ENCODE measurements at regions not wholly inside any gene's neighbourhood (a gene's known extent, or its start where the extent isn't known, plus 50 kb on each side); places are given as distances from the start of the nearest gene placed in this dataset.

GRCh38 chr5:58403822-58404433 lies 56.0 kb downstream of the PLK2 start:
- H3K36me3 Mint-ChIP-seq = no peaks in the 10 kb centered on the region
- ATAC-seq (ENCODE audit: low read depth in 2 of 2) = no peak
- Histone ChIP-seq H3K4me3 (ENCODE audit: low read depth, low read length) (no peak overlapping the region), H3K9me3 (ENCODE audit: control insufficient read depth in 2 of 2, low read length in 2 of 2) (no peaks in the 10 kb centered on the region), H3K27ac (ENCODE audit: insufficient read depth, low read length, poor library complexity, severe bottlenecking) (no peak overlapping the region), H3K4me1 (ENCODE audit: control insufficient read depth, insufficient read depth, low read length, poor library complexity, severe bottlenecking) (no peaks in the 10 kb centered on the region), H3K36me3 (ENCODE audit: control insufficient read depth, insufficient read depth, low read length) (no peaks in the 10 kb centered on the region), H3K27me3 (ENCODE audit: control insufficient read depth, insufficient read depth, low read length) (peaks cover 2% of the 10 kb centered on the region)
- H3K4me3 Mint-ChIP-seq = no peak overlapping the region
- no peaks in the 10 kb centered on the region for H3K4me1 Mint-ChIP-seq
- H3K27me3 Mint-ChIP-seq = peaks cover 7% of the 10 kb centered on the region
- no peak overlapping the region for H3K27ac Mint-ChIP-seq
- H3K9me3 Mint-ChIP-seq = peaks cover 0 to 2% (median 0%) of the 10 kb centered on the region in 7 donors
- DNase-seq = no peak

GRCh38 chr5:58401701-58402100 lies 58.2 kb downstream of the PLK2 start:
- no peak overlapping the region for H3K4me3 ChIP-seq (ENCODE audit: low read depth, low read length)
- ATAC-seq (ENCODE audit: low read depth in 2 of 2) (no peak), DNase-seq (no peak)
- Mint-ChIP-seq H3K27me3 (peaks cover 7% of the 10 kb centered on the region), H3K36me3 (no peaks in the 10 kb centered on the region), H3K4me1 (no peaks in the 10 kb centered on the region), H3K4me3 (no peak overlapping the region), H3K27ac (no peak overlapping the region), H3K9me3 (peaks cover 0 to 3% (median 0%) of the 10 kb centered on the region in 7 donors)
- no peaks in the 10 kb centered on the region for H3K27me3 ChIP-seq (ENCODE audit: control insufficient read depth, insufficient read depth, low read length)
- no peak overlapping the region for H3K27ac ChIP-seq (ENCODE audit: insufficient read depth, low read length, poor library complexity, severe bottlenecking)
- no peaks in the 10 kb centered on the region for H3K36me3 ChIP-seq (ENCODE audit: control insufficient read depth, insufficient read depth, low read length)
- no peaks in the 10 kb centered on the region for H3K4me1 ChIP-seq (ENCODE audit: control insufficient read depth, insufficient read depth, low read length, poor library complexity, severe bottlenecking)
- H3K9me3 ChIP-seq (ENCODE audit: control insufficient read depth in 2 of 2, low read length in 2 of 2) = no peaks in the 10 kb centered on the region

GRCh38 chr5:58400737-58401136 lies 59.1 kb downstream of the PLK2 start:
- ATAC-seq (ENCODE audit: low read depth in 2 of 2) = no peak
- no peak for DNase-seq
- Mint-ChIP-seq H3K4me3 (no peak overlapping the region), H3K36me3 (no peaks in the 10 kb centered on the region), H3K9me3 (peaks cover 0 to 3% (median 0%) of the 10 kb centered on the region in 7 donors), H3K4me1 (no peaks in the 10 kb centered on the region), H3K27me3 (peaks cover 12% of the 10 kb centered on the region), H3K27ac (no peak overlapping the region)
- Histone ChIP-seq H3K27me3 (ENCODE audit: control insufficient read depth, insufficient read depth, low read length) (no peaks in the 10 kb centered on the region), H3K36me3 (ENCODE audit: control insufficient read depth, insufficient read depth, low read length) (no peaks in the 10 kb centered on the region), H3K27ac (ENCODE audit: insufficient read depth, low read length, poor library complexity, severe bottlenecking) (no peak overlapping the region), H3K4me1 (ENCODE audit: control insufficient read depth, insufficient read depth, low read length, poor library complexity, severe bottlenecking) (no peaks in the 10 kb centered on the region), H3K4me3 (ENCODE audit: low read depth, low read length) (no peak overlapping the region), H3K9me3 (ENCODE audit: control insufficient read depth in 2 of 2, low read length in 2 of 2) (no peaks in the 10 kb centered on the region)

GRCh38 chr5:58399951-58400350 lies 59.9 kb downstream of the PLK2 start:
- Histone ChIP-seq H3K4me3 (ENCODE audit: low read depth, low read length) (no peak overlapping the region), H3K27ac (ENCODE audit: insufficient read depth, low read length, poor library complexity, severe bottlenecking) (no peak overlapping the region), H3K4me1 (ENCODE audit: control insufficient read depth, insufficient read depth, low read length, poor library complexity, severe bottlenecking) (no peaks in the 10 kb centered on the region), H3K9me3 (ENCODE audit: control insufficient read depth in 2 of 2, low read length in 2 of 2) (no peaks in the 10 kb centered on the region), H3K36me3 (ENCODE audit: control insufficient read depth, insufficient read depth, low read length) (no peaks in the 10 kb centered on the region), H3K27me3 (ENCODE audit: control insufficient read depth, insufficient read depth, low read length) (no peaks in the 10 kb centered on the region)
- H3K4me1 Mint-ChIP-seq = no peaks in the 10 kb centered on the region
- no peak for ATAC-seq (ENCODE audit: low read depth in 2 of 2)
- peaks cover 0 to 3% (median 0%) of the 10 kb centered on the region in 7 donors for H3K9me3 Mint-ChIP-seq
- H3K27ac Mint-ChIP-seq = no peak overlapping the region
- no peaks in the 10 kb centered on the region for H3K36me3 Mint-ChIP-seq
- DNase-seq = no peak
- peaks cover 10% of the 10 kb centered on the region for H3K27me3 Mint-ChIP-seq
- H3K4me3 Mint-ChIP-seq = no peak overlapping the region

- no peak for DNase-seq
- Mint-ChIP-seq H3K4me3 (no peak overlapping the region), H3K27me3 (peaks cover 5% of the 10 kb centered on the region), H3K4me1 (no peaks in the 10 kb centered on the region), H3K36me3 (no peaks in the 10 kb centered on the region), H3K27ac (no peak overlapping the region), H3K9me3 (peaks cover 0 to 3% (median 0%) of the 10 kb centered on the region in 7 donors)
- no peak overlapping the region for H3K27ac ChIP-seq (ENCODE audit: insufficient read depth, low read length, poor library complexity, severe bottlenecking)
- no peaks in the 10 kb centered on the region for H3K27me3 ChIP-seq (ENCODE audit: control insufficient read depth, insufficient read depth, low read length)
- H3K36me3 ChIP-seq (ENCODE audit: control insufficient read depth, insufficient read depth, low read length) = no peaks in the 10 kb centered on the region
- no peak for ATAC-seq (ENCODE audit: low read depth in 2 of 2)
- no peaks in the 10 kb centered on the region for H3K4me1 ChIP-seq (ENCODE audit: control insufficient read depth, insufficient read depth, low read length, poor library complexity, severe bottlenecking)
- no peaks in the 10 kb centered on the region for H3K9me3 ChIP-seq (ENCODE audit: control insufficient read depth in 2 of 2, low read length in 2 of 2)
- no peak overlapping the region for H3K4me3 ChIP-seq (ENCODE audit: low read depth, low read length)
These were observed 65.5 kb downstream of the PLK2 start for GRCh38 chr5:58394339-58394738.

GRCh38 chr5:58393716-58394115 lies 66.2 kb downstream of the PLK2 start:
- Mint-ChIP-seq H3K36me3 (no peaks in the 10 kb centered on the region), H3K27me3 (peaks cover 5% of the 10 kb centered on the region), H3K4me1 (no peaks in the 10 kb centered on the region), H3K9me3 (peaks cover 0 to 3% (median 0%) of the 10 kb centered on the region in 7 donors), H3K27ac (no peak overlapping the region), H3K4me3 (no peak overlapping the region)
- DNase-seq (no peak), ATAC-seq (ENCODE audit: low read depth in 2 of 2) (no peak)
- no peaks in the 10 kb centered on the region for H3K36me3 ChIP-seq (ENCODE audit: control insufficient read depth, insufficient read depth, low read length)
- no peak overlapping the region for H3K4me3 ChIP-seq (ENCODE audit: low read depth, low read length)
- no peaks in the 10 kb centered on the region for H3K27me3 ChIP-seq (ENCODE audit: control insufficient read depth, insufficient read depth, low read length)
- no peaks in the 10 kb centered on the region for H3K4me1 ChIP-seq (ENCODE audit: control insufficient read depth, insufficient read depth, low read length, poor library complexity, severe bottlenecking)
- no peak overlapping the region for H3K27ac ChIP-seq (ENCODE audit: insufficient read depth, low read length, poor library complexity, severe bottlenecking)
- H3K9me3 ChIP-seq (ENCODE audit: control insufficient read depth in 2 of 2, low read length in 2 of 2) = no peaks in the 10 kb centered on the region

GRCh38 chr5:58392496-58392895 lies 67.4 kb downstream of the PLK2 start:
- no peaks in the 10 kb centered on the region for H3K4me1 Mint-ChIP-seq
- peaks cover 0 to 3% (median 0%) of the 10 kb centered on the region in 7 donors for H3K9me3 Mint-ChIP-seq
- no peaks in the 10 kb centered on the region for H3K36me3 Mint-ChIP-seq
- no peaks in the 10 kb centered on the region for H3K36me3 ChIP-seq (ENCODE audit: control insufficient read depth, insufficient read depth, low read length)
- no peak for ATAC-seq (ENCODE audit: low read depth in 2 of 2)
- no peak overlapping the region for H3K27ac Mint-ChIP-seq
- H3K4me3 ChIP-seq (ENCODE audit: low read depth, low read length) = no peak overlapping the region
- H3K27me3 ChIP-seq (ENCODE audit: control insufficient read depth, insufficient read depth, low read length) = no peaks in the 10 kb centered on the region
- H3K9me3 ChIP-seq (ENCODE audit: control insufficient read depth in 2 of 2, low read length in 2 of 2) = no peaks in the 10 kb centered on the region
- no peaks in the 10 kb centered on the region for H3K4me1 ChIP-seq (ENCODE audit: control insufficient read depth, insufficient read depth, low read length, poor library complexity, severe bottlenecking)
- peaks cover 5% of the 10 kb centered on the region for H3K27me3 Mint-ChIP-seq
- no peak overlapping the region for H3K27ac ChIP-seq (ENCODE audit: insufficient read depth, low read length, poor library complexity, severe bottlenecking)
- H3K4me3 Mint-ChIP-seq = no peak overlapping the region
- no peak for DNase-seq

- ATAC-seq (ENCODE audit: low read depth in 2 of 2) (no peak), DNase-seq (no peak)
- H3K27me3 Mint-ChIP-seq = no peaks in the 10 kb centered on the region
- no peaks in the 10 kb centered on the region for H3K36me3 ChIP-seq (ENCODE audit: control insufficient read depth, insufficient read depth, low read length)
- H3K27ac Mint-ChIP-seq = no peak overlapping the region
- no peak overlapping the region for H3K4me3 ChIP-seq (ENCODE audit: low read depth, low read length)
- H3K27ac ChIP-seq (ENCODE audit: insufficient read depth, low read length, poor library complexity, severe bottlenecking) = no peak overlapping the region
- H3K4me3 Mint-ChIP-seq = no peak overlapping the region
- H3K4me1 Mint-ChIP-seq = no peaks in the 10 kb centered on the region
- H3K4me1 ChIP-seq (ENCODE audit: control insufficient read depth, insufficient read depth, low read length, poor library complexity, severe bottlenecking) = no peaks in the 10 kb centered on the region
- no peaks in the 10 kb centered on the region for H3K27me3 ChIP-seq (ENCODE audit: control insufficient read depth, insufficient read depth, low read length)
- H3K36me3 Mint-ChIP-seq = no peaks in the 10 kb centered on the region
- peaks cover 2 to 23% (median 4%) of the 10 kb centered on the region in 7 donors for H3K9me3 Mint-ChIP-seq
- peaks cover 12 to 20% of the 10 kb centered on the region in 2 experiments for H3K9me3 ChIP-seq (ENCODE audit: control insufficient read depth in 2 of 2, low read length in 2 of 2)
These were observed 76.4 kb downstream of the PLK2 start for GRCh38 chr5:58383448-58383847.

Data from CD4-positive, CD25-positive, alpha-beta regulatory T cell (primary cell).